Smooth muscle cell (in vitro differentiated cells): ENCODE measurements at regions not wholly inside any gene's neighbourhood (a gene's known extent, or its start where the extent isn't known, plus 50 kb on each side); places are given as distances from the start of the nearest gene placed in this dataset.

Experiments
- DNase-seq: peaks from one replicate; lab custom pipeline; 2025; ENCODE audit not compliant: unreplicated experiment; lab: John Stamatoyannopoulos, UW
- H2AFZ ChIP-seq: fragments of 200-600 bp; sonication (generic); 2 replicates; pipeline ENCODE4 v1.6.0; 2016; ENCODE audit warnings: antibody characterized with exemption, low read depth, mild to moderate bottlenecking
- H3F3A ChIP-seq: fragments of 200-600 bp; sonication (generic); 2 replicates; pipeline ENCODE4 v1.6.0; 2017; ENCODE audit warnings: antibody characterized with exemption, low read depth
- H3K27ac ChIP-seq: fragments of 200-600 bp; sonication (generic); 2 replicates; pipeline ENCODE4 v1.5.1; 2016; ENCODE audit warnings: low read depth, mild to moderate bottlenecking
- H3K27me3 ChIP-seq: fragments of 200-600 bp; sonication (generic); 2 replicates; pipeline ENCODE4 v1.6.1; 2016; ENCODE audit warnings: low read depth, mild to moderate bottlenecking
- H3K36me3 ChIP-seq: fragments of 200-600 bp; sonication (generic); 2 replicates; pipeline ENCODE4 v1.5.1; 2016; ENCODE audit warnings: low read depth
- H3K4me1 ChIP-seq: fragments of 200-600 bp; sonication (generic); 2 replicates; pipeline ENCODE4 v1.5.1; 2016; ENCODE audit warnings: low read depth
- H3K4me2 ChIP-seq: fragments of 200-600 bp; sonication (generic); 2 replicates; pipeline ENCODE4 v1.6.0; 2016; ENCODE audit warnings: mild to moderate bottlenecking
- H3K4me3 ChIP-seq: fragments of 200-600 bp; sonication (generic); 2 replicates; pipeline ENCODE4 v1.5.1; 2016; ENCODE audit warnings: mild to moderate bottlenecking
- H3K79me2 ChIP-seq: fragments of 200-600 bp; sonication (generic); 2 replicates; pipeline ENCODE4 v1.6.0; 2016; ENCODE audit warnings: low read depth, mild to moderate bottlenecking
- H3K9ac ChIP-seq: fragments of 200-600 bp; sonication (generic); 2 replicates; pipeline ENCODE4 v1.6.0; 2016; ENCODE audit warnings: low read depth
- H3K9me3 ChIP-seq: fragments of 200-600 bp; sonication (generic); replicated peaks from 2 replicates; pipeline ENCODE4 v1.5.1; 2016; ENCODE audit warnings: low read depth
- H4K20me1 ChIP-seq: fragments of 200-600 bp; sonication (generic); 2 replicates; pipeline ENCODE4 v1.6.0; 2016; ENCODE audit warnings: low read depth
- CTCF ChIP-seq: fragments of 200-600 bp; sonication (generic); IDR thresholded peaks from 2 replicates; pipeline ENCODE4 v1.5.1; 2017; ENCODE audit warnings: borderline replicate concordance, mild to moderate bottlenecking, antibody characterized with exemption; ENCODE audit not compliant: insufficient read depth, poor library complexity, severe bottlenecking
- WGBS: methylation state at CpG from one replicate; pipeline ENCODE4 v1.1.7; 2016; ENCODE audit warnings: low lambda C conversion rate; 5-methylcytosine and 5-hydroxymethylcytosine counted together

- H3F3A ChIP-seq: no peaks in the 10 kb centered on the region
- H3K27ac ChIP-seq: no peak overlapping the region
- no peaks in the 10 kb centered on the region for H3K79me2 ChIP-seq
- H3K9ac ChIP-seq: no peak overlapping the region
- H3K4me3 ChIP-seq: no peak overlapping the region
- H3K4me1 ChIP-seq: no peaks in the 10 kb centered on the region
- WGBS: 89% methylated on average over 1 of the region's 1 CpG
- no peak overlapping the region for H3K4me2 ChIP-seq
- TF ChIP-seq CTCF: no peak
- no peaks in the 10 kb centered on the region for H4K20me1 ChIP-seq
- no peak for DNase-seq
- no peak overlapping the region for H2AFZ ChIP-seq
- no peaks in the 10 kb centered on the region for H3K9me3 ChIP-seq
- H3K36me3 ChIP-seq: no peaks in the 10 kb centered on the region
- H3K27me3 ChIP-seq: no peaks in the 10 kb centered on the region
Observed at GRCh38 chr4:164412246-164412645, 341.7 kb upstream of the SMIM31 start.

- Histone ChIP-seq H3F3A (no peaks in the 10 kb centered on the region), H3K36me3 (no peaks in the 10 kb centered on the region), H3K4me1 (no peaks in the 10 kb centered on the region), H2AFZ (no peak overlapping the region), H4K20me1 (no peaks in the 10 kb centered on the region), H3K9me3 (no peaks in the 10 kb centered on the region), H3K27ac (no peak overlapping the region), H3K4me2 (no peak overlapping the region), H3K4me3 (no peak overlapping the region), H3K27me3 (no peaks in the 10 kb centered on the region), H3K9ac (no peak overlapping the region), H3K79me2 (no peaks in the 10 kb centered on the region)
- DNase-seq: no peak
- no peak for TF ChIP-seq CTCF
- WGBS: 93% methylated on average over 2 of the region's 2 CpGs
Observed at GRCh38 chr4:164413743-164414142, 340.2 kb upstream of the SMIM31 start.

GRCh38 chr4:164423819-164424218, 330.1 kb upstream of the SMIM31 start:
- no peak for DNase-seq
- H3K27me3 ChIP-seq: no peaks in the 10 kb centered on the region
- H3K4me1 ChIP-seq: no peaks in the 10 kb centered on the region
- WGBS: 73% methylated on average over 1 of the region's 1 CpG
- no peaks in the 10 kb centered on the region for H3K36me3 ChIP-seq
- H3K79me2 ChIP-seq: no peaks in the 10 kb centered on the region
- no peaks in the 10 kb centered on the region for H4K20me1 ChIP-seq
- H3F3A ChIP-seq: no peaks in the 10 kb centered on the region
- no peak for TF ChIP-seq CTCF
- H3K27ac ChIP-seq: no peak overlapping the region
- H2AFZ ChIP-seq: no peak overlapping the region
- no peak overlapping the region for H3K4me2 ChIP-seq
- H3K9ac ChIP-seq: no peak overlapping the region
- no peak overlapping the region for H3K4me3 ChIP-seq
- no peaks in the 10 kb centered on the region for H3K9me3 ChIP-seq

GRCh38 chr4:164424846-164425245, 329.1 kb upstream of the SMIM31 start:
- Histone ChIP-seq H3F3A (no peaks in the 10 kb centered on the region), H3K27me3 (no peaks in the 10 kb centered on the region), H3K79me2 (no peaks in the 10 kb centered on the region), H3K9ac (no peak overlapping the region), H2AFZ (no peak overlapping the region), H3K36me3 (no peaks in the 10 kb centered on the region), H3K9me3 (no peaks in the 10 kb centered on the region), H4K20me1 (no peaks in the 10 kb centered on the region), H3K4me1 (no peaks in the 10 kb centered on the region), H3K4me3 (no peak overlapping the region), H3K4me2 (no peak overlapping the region), H3K27ac (no peak overlapping the region)
- TF ChIP-seq CTCF: no peak
- 74% methylated on average over 4 of the region's 4 CpGs for WGBS
- DNase-seq: no peak
